ENCODE measurements at regions not wholly inside any gene's neighbourhood (a gene's known extent, or its start where the extent isn't known, plus 50 kb on each side); places are given as distances from the start of the nearest gene placed in this dataset.

- H3F3A ChIP-seq (ENCODE audit: low read length, unreplicated experiment): peaks cover 4% of the 10 kb centered on the region
- TF ChIP-seq EZH2phosphoT487 (IDR thresholded peaks at IDR 0.05; ENCODE audit: borderline replicate concordance, low read length) (no peak), EZH2 (IDR thresholded peaks at IDR 0.05; ENCODE audit: low read length, unreplicated experiment) (no peak), CTCF (conservative IDR thresholded peaks at IDR 0.05; ENCODE audit: low read depth, low read length) (no peak)
- intact Hi-C loops (cut with micrococcal nuclease): loop anchor here (1.0 to 10.0 kb wide), 4 partner anchors 60 to 374 kb away; no protein-coding TSS in a partner anchor
- CTCF ChIA-PET: interaction anchor here (0.6 kb wide), 1 partner anchor 85 kb away, joined by 4 read pairs; no protein-coding TSS in a partner anchor
- no peaks in the 10 kb centered on the region for H3K9me3 ChIP-seq (ENCODE audit: low read length)
- ATAC-seq (peak; percentile 79), DNase-seq (peak; percentile 86)
- BruUV-seq (replicated peaks): TSS peak; percentile 85
- H3K27me3 ChIP-seq (ENCODE audit: low read length): no peaks in the 10 kb centered on the region
- H3K79me2 ChIP-seq (ENCODE audit: low read length): no peaks in the 10 kb centered on the region
- no peaks in the 10 kb centered on the region for H3K9me2 ChIP-seq (replicated peaks; ENCODE audit: low read length)
- H3K36me3 ChIP-seq (ENCODE audit: low read depth, low read length): no peaks in the 10 kb centered on the region; the same call in 1 of the 2 replicates
- H3K27ac ChIP-seq (ENCODE audit: low read length): peak overlapping the region; percentile 93
- POLR2A ChIA-PET (ENCODE audit: unreplicated experiment): interaction anchor here (0.5 kb wide), 1 partner anchor 67 kb away, joined by 12 read pairs; no protein-coding TSS in a partner anchor
- H3K9ac ChIP-seq (ENCODE audit: low read length): peak overlapping the region; percentile 46
- peaks cover 45% of the 10 kb centered on the region for H3K4me1 ChIP-seq (ENCODE audit: insufficient read depth, low read length)
- no peak overlapping the region for H3K4me3 ChIP-seq (ENCODE audit: low read length)
- H3K4me2 ChIP-seq (ENCODE audit: low read length): peak overlapping the region; percentile 53
- H4K20me1 ChIP-seq (ENCODE audit: low read length): no peaks in the 10 kb centered on the region
- no peak overlapping the region for H2AFZ ChIP-seq (ENCODE audit: low read length)
Observed at GRCh38 chr2:150681120-150681804, 193.8 kb upstream of the RND3 start.

- no peaks in the 10 kb centered on the region for H4K20me1 ChIP-seq (ENCODE audit: low read length)
- peaks cover 36% of the 10 kb centered on the region for H3K4me1 ChIP-seq (ENCODE audit: insufficient read depth, low read length)
- peak overlapping the region; percentile 93; the same call in 1 of the 2 replicates for H3K27ac ChIP-seq (ENCODE audit: low read length)
- no peaks in the 10 kb centered on the region for H3K27me3 ChIP-seq (ENCODE audit: low read length)
- no peaks in the 10 kb centered on the region for H3K9me3 ChIP-seq (ENCODE audit: low read length)
- TF ChIP-seq CTCF (conservative IDR thresholded peaks at IDR 0.05; ENCODE audit: low read depth, low read length): no peak
- TF ChIP-seq EZH2phosphoT487 (IDR thresholded peaks at IDR 0.05; ENCODE audit: borderline replicate concordance, low read length): no peak
- TF ChIP-seq EZH2 (IDR thresholded peaks at IDR 0.05; ENCODE audit: low read length, unreplicated experiment): no peak
- H3K79me2 ChIP-seq (ENCODE audit: low read length): no peaks in the 10 kb centered on the region
- BruUV-seq (replicated peaks): no TSS peak
- H2AFZ ChIP-seq (ENCODE audit: low read length): no peak overlapping the region
- no peak overlapping the region for H3K4me2 ChIP-seq (ENCODE audit: low read length)
- H3K4me3 ChIP-seq (ENCODE audit: low read length): no peak overlapping the region
- CTCF ChIA-PET: interaction anchor here (0.6 kb wide), 1 partner anchor 61 kb away, joined by 3 read pairs; no protein-coding TSS in a partner anchor
- intact Hi-C loops (cut with micrococcal nuclease): loop anchor here (2.0 to 10.0 kb wide), 3 partner anchors 153 to 375 kb away; no protein-coding TSS in a partner anchor
- H3F3A ChIP-seq (ENCODE audit: low read length, unreplicated experiment): peaks cover 4% of the 10 kb centered on the region
- ATAC-seq (no peak), DNase-seq (no peak)
- no peak overlapping the region for H3K9ac ChIP-seq (ENCODE audit: low read length)
- POLR2A ChIA-PET (ENCODE audit: unreplicated experiment): no interaction called here
- H3K9me2 ChIP-seq (replicated peaks; ENCODE audit: low read length): no peaks in the 10 kb centered on the region
- H3K36me3 ChIP-seq (ENCODE audit: low read depth, low read length): no peaks in the 10 kb centered on the region; the same call in 1 of the 2 replicates
Observed at GRCh38 chr2:150679456-150680120, 192.1 kb upstream of the RND3 start.

Data from PC-3 (cell line).